Neural cell (in vitro differentiated cells): ENCODE measurements at regions not wholly inside any gene's neighbourhood (a gene's known extent, or its start where the extent isn't known, plus 50 kb on each side); places are given as distances from the start of the nearest gene placed in this dataset.

Experiments
- CTCF ChIP-seq: fragments of 450-650 bp; IDR thresholded peaks from 2 replicates; pipeline ENCODE4 v1.5.1; 2014; ENCODE audit warnings: antibody characterized with exemption, mild to moderate bottlenecking, moderate library complexity; ENCODE audit not compliant: poor library complexity, severe bottlenecking
- EZH2 ChIP-seq: fragments of 200-600, 300-800 bp; shearing (Covaris generic), sonication (generic); IDR thresholded peaks from 2 replicates; pipeline ENCODE4 v1.6.1; 2014; ENCODE audit warnings: antibody characterized with exemption, low read length, borderline replicate concordance, mild to moderate bottlenecking; ENCODE audit not compliant: insufficient read depth, poor library complexity, severe bottlenecking
- MXI1 ChIP-seq: fragments of 450-650 bp; conservative IDR thresholded peaks from 2 replicates; pipeline ENCODE4 v1.6.1; 2014; ENCODE audit warnings: antibody characterized with exemption, mild to moderate bottlenecking; ENCODE audit not compliant: poor library complexity, severe bottlenecking
- POLR2AphosphoS5 ChIP-seq: IDR thresholded peaks from 2 replicates; pipeline ENCODE4 v1.6.1; 2012
- RAD21 ChIP-seq: fragments of 450-650 bp; conservative IDR thresholded peaks from 2 replicates; pipeline ENCODE4 v1.6.1; 2014; ENCODE audit warnings: antibody characterized with exemption, mild to moderate bottlenecking, moderate library complexity
- SMC3 ChIP-seq: fragments of 450-650 bp; conservative IDR thresholded peaks from 2 replicates; pipeline ENCODE4 v1.6.1; 2014; ENCODE audit warnings: antibody characterized with exemption, mild to moderate bottlenecking, moderate library complexity; ENCODE audit not compliant: poor library complexity
- TAF1 ChIP-seq: IDR thresholded peaks from 2 replicates; pipeline ENCODE4 v1.6.1; 2012; ENCODE audit warnings: low read depth

- TF ChIP-seq EZH2 (no peak), RAD21 (no peak), CTCF (no peak), SMC3 (no peak), MXI1 (no peak), TAF1 (no peak), POLR2AphosphoS5 (no peak)
Measured at GRCh38 chr7:142409471-142409870, 151.6 kb upstream of the PRSS58 start.
